ENCODE measurements at regions not wholly inside any gene's neighbourhood (a gene's known extent, or its start where the extent isn't known, plus 50 kb on each side); places are given as distances from the start of the nearest gene placed in this dataset.

- Histone ChIP-seq H2BK5ac (ENCODE audit: low read depth, low read length) (no peak overlapping the region), H4K91ac (replicated peaks; ENCODE audit: insufficient read length, low read length) (no peak overlapping the region), H2BK120ac (replicated peaks; ENCODE audit: low read depth, low read length) (no peak overlapping the region), H3K14ac (ENCODE audit: insufficient read length) (no peak overlapping the region), H2AK5ac (ENCODE audit: low read depth, low read length) (no peak overlapping the region), H3K9ac (replicated peaks in 1 of 4; ENCODE audit: extremely low read depth in 1 of 4, low read depth in 3 of 4, low read length in 3 of 4) (no peak overlapping the region), H3K27ac (ENCODE audit: low read depth, low read length) (no peak overlapping the region), H3K56ac (replicated peaks; ENCODE audit: insufficient read length, low read depth, low read length) (no peak overlapping the region), H3K36me3 (ENCODE audit: control insufficient read depth in 2 of 4, insufficient read depth in 4 of 4, low read length in 3 of 4) (no peaks in the 10 kb centered on the region), H4K5ac (ENCODE audit: insufficient read length, low read depth, low read length) (no peak overlapping the region), H4K20me1 (replicated peaks in 1 of 2; ENCODE audit: control insufficient read depth in 1 of 2, insufficient read depth in 2 of 2, low read length in 2 of 2) (no peaks in the 10 kb centered on the region), H3K18ac (ENCODE audit: extremely low read depth, low read length) (no peak overlapping the region), H4K8ac (ENCODE audit: extremely low read depth, insufficient read depth, low read length) (no peak overlapping the region), H2BK20ac (ENCODE audit: low read length) (no peak overlapping the region), H3K4me3 (ENCODE audit: extremely low read depth in 1 of 4, insufficient read depth in 2 of 4, low read depth in 3 of 4, low read length in 4 of 4) (no peak overlapping the region), H3K27me3 (replicated peaks in 1 of 4; ENCODE audit: control insufficient read depth in 3 of 4, extremely low read depth in 1 of 4, insufficient read depth in 3 of 4, low read length in 3 of 4) (no peaks in the 10 kb centered on the region), H2AFZ (ENCODE audit: low read length) (no peak overlapping the region), H3K4me1 (replicated peaks in 1 of 4; ENCODE audit: control insufficient read depth in 3 of 4, insufficient read depth in 4 of 4, low read length in 3 of 4) (no peaks in the 10 kb centered on the region), H3K79me2 (ENCODE audit: control insufficient read depth in 1 of 2, insufficient read depth in 2 of 2, low read length in 2 of 2) (no peaks in the 10 kb centered on the region), H3K23me2 (ENCODE audit: low read depth, low read length) (no peaks in the 10 kb centered on the region), H2BK15ac (ENCODE audit: low read length) (no peak overlapping the region), H3K4me2 (ENCODE audit: insufficient read depth in 1 of 2, low read depth in 2 of 2, low read length in 2 of 2) (no peak overlapping the region), H2BK12ac (ENCODE audit: low read depth, low read length) (no peak overlapping the region), H3K79me1 (ENCODE audit: low read depth, low read length) (no peaks in the 10 kb centered on the region), H3K4ac (replicated peaks; ENCODE audit: insufficient read length, low read depth, low read length) (no peak overlapping the region), H3K9me3 (ENCODE audit: insufficient read depth in 2 of 2, low read depth in 1 of 2, low read length in 1 of 2) (no peaks in the 10 kb centered on the region), H3K23ac (ENCODE audit: insufficient read length) (no peak overlapping the region)
- POLR2A ChIA-PET (ENCODE audit: partially characterized antibody) = no interaction called here
- no peak for DNase-seq (ENCODE audit: low read depth in 1 of 2, low spot score in 2 of 2)
- FAIRE-seq = no peak
- 94% methylated on average over 6 of the region's 6 CpGs; no CpG with 5 or more reads in 1 of the 2 experiments for WGBS, 2 experiments (ENCODE audit: extremely low coverage in 1 of 2, insufficient coverage in 1 of 2, insufficient read length in 1 of 2, insufficient replicate concordance in 2 of 2, low coverage in 1 of 2, low lambda C conversion rate in 2 of 2, missing lambda C conversion rate in 1 of 2)
- CTCF ChIA-PET (ENCODE audit: partially characterized antibody) = interaction anchor here (0.6 kb wide), 2 partner anchors 225 to 877 kb away, joined by 3 to 5 read pairs; no protein-coding TSS in a partner anchor
- TF ChIP-seq CHD7 (IDR thresholded peaks at IDR 0.05; ENCODE audit: insufficient replicate concordance, low read length) = no peak
These were observed 1276.0 kb downstream of the EFNB2 start for GRCh38 chr13:105259426-105259825.
